Activated CD4-positive, alpha-beta T cell treated with anti-CD3 and anti-CD28 coated beads, Interleukin-2, Interleukin-4, amounts not matched to agents 100 ng/mL and 50 ng/mL, durations not matched to agents 16 hours and 8 hours (primary cell): ENCODE measurements at regions not wholly inside any gene's neighbourhood (a gene's known extent, or its start where the extent isn't known, plus 50 kb on each side); places are given as distances from the start of the nearest gene placed in this dataset.

Source experiments
- DNase-seq: peaks from one replicate; pipeline ENCODE4 v3.0.0-alpha.2; 2020; ENCODE audit warnings: low spot score

DNA sequence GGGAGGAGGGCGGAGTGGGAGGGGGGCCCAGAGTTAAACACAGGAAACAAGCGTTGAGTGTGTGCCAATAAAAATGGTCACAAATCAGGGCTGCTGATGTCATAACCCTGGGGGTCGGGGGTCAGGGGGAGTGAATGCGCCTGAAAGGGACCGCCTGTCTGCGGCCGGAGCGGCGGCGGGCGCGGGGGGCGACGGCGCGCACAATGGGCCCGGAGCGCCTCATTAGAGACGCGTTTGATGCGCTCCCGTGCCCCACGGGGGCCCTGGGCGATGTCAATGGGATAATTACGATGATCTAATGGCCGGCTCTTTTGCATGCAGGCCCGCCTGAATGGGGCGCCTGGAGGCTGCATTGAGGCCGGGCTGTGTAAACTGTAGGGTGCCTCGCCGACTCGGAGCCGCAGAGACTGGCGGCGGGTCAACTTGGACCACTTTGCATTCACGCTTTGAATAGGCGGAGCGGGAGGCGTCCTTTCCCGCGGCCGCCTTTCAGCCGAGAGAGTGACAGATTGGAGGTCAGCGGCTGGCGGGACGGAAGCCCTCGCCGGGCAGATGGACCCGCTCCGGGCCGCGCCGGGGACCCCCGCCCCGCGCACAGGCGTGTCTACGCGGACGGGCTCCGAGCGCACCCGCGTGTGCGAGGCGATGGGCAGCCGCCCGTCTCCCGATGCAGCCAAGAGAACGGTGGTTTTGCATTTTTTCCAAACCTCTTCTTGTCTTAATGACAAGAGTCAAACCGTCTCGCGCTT, 296.1 kb downstream of the TFAP2C start:
- no peak for DNase-seq

DNA sequence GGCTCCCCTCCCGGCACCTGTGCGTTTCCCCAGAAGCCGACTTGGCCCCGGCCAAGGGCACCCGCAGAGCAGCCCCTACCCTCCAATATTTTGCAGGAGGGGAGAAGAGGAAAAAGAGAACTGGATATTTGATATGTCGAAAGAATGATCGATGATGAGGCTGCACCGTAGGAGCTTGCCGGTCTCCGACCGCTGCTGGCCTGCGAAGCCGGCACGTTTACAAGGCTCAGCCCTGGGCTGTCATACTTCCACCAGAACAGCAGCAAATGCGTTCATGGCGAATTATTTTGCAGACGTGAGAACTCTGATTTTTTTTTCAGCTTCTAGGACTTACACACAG, 296.7 kb downstream of the TFAP2C start:
- DNase-seq = no peak

DNA sequence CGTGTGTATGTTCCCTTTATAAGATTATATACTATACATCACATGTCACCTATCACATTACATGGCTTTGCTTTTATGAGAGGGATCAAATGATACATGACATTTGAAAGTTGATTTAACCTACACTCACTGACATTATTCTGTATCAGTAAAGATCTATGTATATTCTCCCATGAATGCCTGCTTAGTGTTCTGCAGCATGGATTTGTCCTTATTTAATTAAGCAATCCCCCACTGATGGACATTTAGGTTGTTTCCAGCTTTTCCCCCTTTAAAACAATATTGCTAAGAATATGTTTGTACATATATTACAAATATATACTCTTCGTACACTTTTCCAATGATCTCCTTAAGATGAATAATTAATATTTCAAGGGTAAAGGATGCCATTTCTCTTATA, 297.4 kb downstream of the TFAP2C start:
- DNase-seq = no peak

DNA sequence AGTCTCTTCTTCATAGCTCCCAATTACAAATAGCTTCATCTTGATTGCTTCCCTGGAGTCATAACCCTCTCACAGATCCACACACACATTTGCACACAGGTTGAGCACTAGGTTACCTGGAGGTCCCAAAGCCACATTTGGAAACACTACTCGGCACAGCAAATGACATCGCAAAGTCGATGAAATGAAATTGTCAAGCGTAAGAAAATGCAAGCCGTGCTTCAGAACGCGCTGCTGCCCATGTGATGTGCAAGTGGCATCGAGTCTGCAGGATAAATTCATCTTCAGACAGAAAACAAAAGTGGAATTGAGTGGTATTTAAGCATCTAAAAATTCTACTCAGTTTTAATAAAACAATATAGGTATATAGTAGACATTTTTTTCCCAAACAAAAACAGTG, 298.0 kb downstream of the TFAP2C start:
- DNase-seq = no peak

DNA sequence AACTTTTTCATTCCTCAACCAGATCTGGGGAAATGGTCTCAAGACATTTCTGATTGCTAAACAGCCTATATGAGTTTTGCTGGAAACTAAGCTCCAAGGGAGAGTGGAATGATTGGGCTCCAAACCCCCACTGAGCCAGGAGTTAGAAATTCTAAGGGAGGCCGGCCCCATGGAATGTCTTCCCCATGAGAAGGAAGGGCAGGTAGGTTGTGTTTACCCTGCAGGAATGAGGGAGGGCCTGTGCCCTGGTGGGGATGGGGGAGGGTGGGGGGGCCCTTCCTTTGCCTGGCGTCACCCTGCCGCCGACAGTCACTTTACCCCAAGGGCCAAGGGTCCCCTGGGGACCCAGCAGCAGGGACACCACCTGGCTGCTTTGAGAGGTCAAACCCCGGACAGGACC, 298.9 kb downstream of the TFAP2C start:
- DNase-seq = no peak

DNA sequence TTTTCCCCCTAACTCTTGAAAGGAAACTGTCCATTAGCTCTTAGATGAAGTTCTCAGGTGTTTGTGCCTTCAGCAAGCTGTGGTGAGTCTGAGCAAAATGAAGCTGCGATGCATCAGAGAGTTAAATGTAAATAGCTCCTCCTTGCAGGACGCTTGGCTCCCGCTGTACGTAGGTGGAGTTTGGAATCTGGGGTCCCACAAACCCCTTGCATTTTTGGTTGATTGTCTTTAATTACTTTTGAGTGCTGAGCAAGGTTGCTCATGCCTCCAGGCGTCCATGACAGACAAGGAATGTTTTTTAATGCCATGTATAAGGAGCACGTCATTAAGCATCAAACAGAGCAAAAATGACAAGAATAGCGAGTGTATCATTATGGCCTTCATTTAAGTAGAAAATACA, 300.5 kb downstream of the TFAP2C start:
- no peak for DNase-seq

DNA sequence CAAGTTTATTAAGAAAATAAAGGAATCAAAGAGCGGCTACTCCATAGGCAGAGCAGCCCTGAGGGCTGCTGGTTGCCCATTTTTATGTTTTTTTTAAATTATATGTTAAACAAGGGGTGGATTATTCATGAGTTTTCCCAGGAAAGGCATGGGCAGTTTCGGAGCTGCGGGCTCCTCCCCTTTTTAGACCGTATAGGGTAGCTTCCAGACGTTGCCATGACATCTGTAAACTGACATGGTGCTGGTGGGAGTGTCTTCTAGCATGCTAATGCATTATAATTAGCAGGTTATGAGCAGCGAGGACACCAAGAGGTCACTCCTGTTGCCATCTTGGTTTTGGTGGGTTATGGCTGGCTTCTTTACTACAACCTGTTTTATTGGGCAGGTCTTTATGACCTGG, 301.8 kb downstream of the TFAP2C start:
- DNase-seq = no peak

DNA sequence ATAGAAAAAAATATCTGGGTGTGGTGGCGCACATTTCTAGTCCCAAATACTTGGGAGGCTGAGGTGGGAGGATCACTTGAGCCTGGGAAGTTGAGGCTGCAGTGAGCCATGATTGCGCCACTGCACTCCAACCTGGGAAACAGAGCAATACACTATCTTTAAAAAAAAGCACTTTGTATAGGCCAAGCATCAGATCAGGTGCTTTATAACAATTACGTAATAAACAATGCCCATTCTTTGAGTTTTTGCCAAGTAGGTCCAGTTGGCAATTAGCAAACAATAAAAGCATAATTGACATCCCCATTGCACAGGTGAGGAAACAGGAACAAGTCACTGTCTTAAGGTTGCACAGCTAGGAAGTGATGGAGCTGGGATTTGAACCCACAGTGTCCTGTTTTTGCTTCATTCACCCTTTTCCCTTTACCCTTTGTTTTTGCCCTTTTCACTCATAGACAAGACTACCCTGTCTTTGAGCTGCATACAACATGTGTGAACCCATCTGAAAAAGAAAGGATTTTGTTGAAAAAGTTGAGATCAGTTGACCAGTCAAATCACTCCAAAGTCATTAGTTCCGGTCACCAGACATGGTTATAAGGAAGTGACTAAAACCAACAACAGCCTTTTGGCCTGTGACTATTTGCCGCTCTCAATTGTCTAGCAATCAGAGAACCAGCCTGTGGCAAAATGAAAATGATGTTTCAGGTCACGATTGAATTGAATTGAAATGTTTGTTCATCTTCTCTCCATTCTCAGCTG, 303.6 kb downstream of the TFAP2C start:
- no peak for DNase-seq

DNA sequence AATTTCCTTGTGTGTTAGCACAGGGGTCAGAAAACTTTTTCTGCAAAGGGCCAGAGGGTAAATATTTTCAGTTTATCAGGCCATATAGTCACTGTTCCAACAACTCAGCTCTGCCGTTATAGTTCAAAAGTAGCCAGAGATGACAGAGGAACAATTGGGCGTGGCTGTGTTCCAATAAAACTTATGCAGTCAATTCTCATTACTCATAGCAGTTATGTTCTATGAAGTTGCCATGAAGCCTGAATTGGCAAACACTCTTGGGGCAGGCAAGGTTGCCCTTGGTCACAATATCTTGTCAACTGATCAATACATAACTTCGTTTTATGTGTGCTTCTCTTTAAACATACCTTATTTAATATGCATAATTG, 304.2 kb downstream of the TFAP2C start:
- no peak for DNase-seq

DNA sequence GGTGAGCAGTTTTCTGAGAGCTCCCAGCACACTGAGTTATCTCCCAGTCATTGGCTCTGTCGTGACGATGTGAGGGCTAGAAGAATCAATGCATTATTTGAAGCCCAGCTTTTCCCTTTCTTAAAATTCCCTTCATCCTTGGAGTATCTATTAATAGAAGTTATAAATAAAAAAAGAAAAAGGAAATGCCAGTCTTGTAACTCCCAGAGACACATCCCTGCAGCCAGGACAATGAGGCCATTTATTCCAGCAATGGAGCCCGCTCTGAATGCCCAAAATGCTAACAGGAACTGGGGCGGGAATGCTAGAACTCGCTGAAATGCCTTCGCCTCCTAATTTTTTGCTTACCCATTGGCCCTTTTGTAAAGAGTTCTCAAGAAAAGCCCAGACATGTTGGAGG, 305.8 kb downstream of the TFAP2C start:
- DNase-seq = no peak

DNA sequence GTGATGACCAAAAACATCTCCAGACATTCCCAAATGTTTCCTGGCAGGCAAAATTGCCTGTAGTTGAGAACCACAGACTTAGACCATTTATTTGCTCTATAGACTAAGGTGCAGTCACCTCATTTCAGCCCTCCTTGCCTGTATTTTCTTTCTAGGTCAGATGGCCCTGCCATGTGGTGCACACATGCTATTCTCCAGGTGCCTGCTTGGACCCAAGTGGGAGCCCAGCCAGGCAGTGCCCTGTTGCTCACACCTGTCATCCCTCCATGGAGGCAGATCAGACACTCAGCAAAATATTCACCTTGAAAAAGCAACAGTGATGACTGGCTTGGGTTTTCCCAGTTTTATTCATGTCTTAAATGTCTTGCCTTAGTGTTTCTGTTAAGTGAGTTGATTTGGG, 311.4 kb downstream of the TFAP2C start:
- DNase-seq = no peak

DNA sequence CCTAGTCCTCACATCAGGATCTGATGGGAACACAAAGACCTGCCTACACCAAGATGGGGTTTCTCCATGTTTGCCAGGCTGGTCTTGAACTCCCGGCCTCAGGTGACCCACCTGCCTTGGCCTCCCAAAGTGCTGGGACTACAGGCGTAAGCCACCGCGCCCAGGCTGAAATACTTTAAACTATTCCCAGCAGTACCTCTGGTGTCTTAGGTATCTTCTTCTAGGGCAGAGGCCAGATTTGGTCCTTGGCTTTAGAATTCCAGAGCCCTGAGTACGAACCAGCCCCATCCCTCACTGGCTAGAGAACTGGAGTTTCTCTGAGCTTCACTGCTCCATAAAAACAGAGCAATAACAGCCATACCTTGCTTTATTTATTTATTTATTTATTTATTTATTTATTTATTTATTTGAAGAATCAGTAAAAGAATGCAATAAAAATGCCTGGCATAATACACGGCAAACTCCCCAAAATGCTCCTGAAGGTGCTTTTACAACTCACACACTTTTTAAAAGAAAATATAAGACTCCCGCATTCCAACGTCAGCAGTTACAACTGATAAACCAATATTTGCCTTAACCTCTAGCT, 312.1 kb downstream of the TFAP2C start:
- DNase-seq = no peak

DNA sequence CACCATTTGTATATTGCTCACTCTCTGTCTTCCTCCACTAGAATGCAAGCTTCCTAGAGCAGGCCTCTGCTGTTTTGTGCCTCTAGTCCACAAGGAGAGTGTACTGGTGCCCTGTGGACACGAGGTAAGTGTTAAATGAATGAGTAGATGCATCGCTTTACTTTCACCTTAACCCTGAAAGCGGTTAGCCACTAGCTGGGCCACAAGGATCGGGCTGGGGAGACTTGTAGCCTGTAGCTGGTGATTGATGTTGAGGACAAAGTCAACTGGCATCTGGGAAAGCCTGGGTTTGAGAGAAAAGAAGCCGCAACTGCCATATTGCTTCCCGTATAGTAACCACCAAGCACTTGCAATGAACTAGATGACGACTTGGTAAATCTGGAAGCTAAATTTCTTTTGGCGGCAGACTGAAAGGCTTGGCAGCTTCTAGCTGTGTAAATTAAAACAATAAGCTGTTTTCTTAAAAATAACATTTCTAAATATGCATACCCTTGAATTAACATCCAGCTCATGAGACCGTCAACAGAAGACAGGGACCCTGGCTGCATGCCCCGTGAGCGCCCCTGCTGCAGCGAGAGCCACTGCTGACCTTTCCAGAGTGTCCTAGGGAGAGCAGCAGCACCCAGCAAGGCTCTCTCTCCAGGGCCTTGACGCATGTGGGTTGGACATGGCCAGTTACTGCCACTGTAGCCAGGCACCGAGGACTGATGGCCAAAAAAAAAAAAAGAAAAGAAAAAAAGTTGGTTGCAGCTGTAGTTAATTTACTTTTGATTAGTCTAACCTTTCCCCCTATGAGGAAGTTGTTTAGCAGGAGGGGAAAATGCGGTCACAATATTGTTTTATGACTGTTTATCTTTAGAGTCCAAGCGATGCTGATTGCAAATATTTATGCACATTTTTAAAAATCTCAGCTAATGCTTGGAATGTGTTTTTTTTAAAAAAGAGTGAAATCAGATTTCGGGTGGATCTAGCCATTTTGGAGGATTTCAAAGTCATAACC, 315.1 kb downstream of the TFAP2C start:
- no peak for DNase-seq

DNA sequence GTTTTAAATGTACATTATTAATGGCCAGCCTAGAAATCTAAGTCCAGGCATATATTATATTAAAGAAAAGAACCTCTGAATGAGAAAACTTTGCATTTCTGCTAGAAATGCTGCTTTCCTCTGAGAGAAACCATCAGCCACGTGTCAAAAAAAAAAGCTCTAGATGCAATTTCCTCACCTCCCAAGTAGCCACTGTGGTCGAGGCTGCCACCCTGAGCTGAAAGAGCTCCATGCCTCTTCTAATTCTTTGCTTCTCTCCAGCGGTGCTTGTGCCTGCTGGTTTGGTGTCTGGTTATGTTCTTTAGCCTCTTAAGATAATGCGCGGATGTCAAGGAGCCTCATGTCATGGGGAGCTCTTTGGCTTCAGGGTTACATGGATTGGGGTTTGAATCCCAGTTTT, 316.0 kb downstream of the TFAP2C start:
- DNase-seq = no peak

DNA sequence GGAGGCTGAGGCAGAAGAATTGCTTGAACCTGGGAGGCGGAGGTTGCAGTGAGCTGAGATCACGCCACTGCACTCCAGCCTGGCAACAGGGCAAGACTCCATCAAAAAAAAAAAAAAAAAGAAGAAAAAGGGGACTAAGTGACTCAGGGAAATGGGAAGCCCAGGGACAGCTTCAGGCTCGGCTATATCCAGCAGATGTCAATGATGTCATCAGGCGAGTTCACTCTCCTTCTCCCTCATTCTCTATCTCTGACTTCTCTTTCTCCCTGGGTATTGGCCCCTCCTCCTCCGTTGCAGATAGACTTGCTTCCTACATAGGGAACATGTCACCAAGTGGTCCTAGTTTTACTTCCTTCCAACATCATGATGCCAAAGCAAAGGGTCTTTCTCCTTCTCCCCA, 316.8 kb downstream of the TFAP2C start:
- no peak for DNase-seq

DNA sequence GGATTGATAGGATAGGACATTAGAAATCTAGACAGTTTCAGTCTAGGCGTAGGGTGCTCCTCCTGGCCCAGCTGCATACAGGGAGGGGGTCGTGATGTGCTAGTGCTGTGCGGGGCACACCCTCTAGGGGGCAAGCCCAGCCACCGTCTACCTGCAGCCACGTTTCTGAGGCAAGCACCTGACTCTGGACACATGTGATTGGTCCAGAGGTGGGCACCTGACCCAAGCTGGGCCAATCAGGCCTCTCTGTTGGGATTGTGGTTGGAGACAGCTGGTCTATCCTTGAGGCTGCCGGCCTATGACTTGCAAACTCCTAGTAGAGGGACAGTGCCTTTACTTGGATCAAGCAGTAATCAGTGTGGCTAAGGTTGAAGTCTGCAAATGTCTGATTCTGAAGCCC, 317.1 kb downstream of the BMP7 start:
- no peak for DNase-seq

DNA sequence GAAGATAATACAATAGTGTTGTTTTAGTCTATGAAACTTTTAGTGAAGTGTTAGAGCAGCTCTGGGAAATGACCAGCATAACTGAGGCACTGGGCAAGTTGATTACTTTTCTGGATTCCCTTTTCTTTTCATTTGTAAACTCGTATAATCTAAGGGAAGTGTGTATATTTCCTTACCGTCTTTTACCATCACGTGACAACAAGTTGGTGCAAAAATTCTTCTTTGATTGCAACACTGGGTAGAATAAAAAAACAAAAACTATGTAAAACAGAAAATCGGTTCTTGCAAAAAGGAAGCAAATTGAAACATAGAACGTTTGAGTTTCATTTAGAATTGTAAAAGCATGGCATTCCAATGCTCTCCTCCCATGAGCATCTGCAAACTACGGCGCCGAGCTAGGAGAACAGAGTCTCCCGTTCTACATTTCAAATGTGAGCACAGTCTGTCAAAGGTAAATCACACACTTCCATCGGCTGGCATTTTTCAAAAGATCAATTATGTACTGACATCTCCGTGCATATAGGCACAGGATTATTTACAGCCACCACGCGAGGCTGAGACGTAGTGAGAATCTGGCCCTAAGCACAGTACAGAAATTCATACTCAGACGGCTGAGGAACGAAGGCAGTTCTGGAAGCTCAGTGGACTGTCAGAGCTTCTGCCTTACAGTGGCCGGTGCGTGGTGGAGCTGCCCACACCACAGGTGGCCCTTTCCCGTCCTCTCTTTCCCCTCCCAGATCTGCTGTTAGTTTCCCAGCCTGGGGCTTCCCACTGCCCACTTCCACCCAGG, 314.0 kb downstream of the BMP7 start:
- DNase-seq = no peak

DNA sequence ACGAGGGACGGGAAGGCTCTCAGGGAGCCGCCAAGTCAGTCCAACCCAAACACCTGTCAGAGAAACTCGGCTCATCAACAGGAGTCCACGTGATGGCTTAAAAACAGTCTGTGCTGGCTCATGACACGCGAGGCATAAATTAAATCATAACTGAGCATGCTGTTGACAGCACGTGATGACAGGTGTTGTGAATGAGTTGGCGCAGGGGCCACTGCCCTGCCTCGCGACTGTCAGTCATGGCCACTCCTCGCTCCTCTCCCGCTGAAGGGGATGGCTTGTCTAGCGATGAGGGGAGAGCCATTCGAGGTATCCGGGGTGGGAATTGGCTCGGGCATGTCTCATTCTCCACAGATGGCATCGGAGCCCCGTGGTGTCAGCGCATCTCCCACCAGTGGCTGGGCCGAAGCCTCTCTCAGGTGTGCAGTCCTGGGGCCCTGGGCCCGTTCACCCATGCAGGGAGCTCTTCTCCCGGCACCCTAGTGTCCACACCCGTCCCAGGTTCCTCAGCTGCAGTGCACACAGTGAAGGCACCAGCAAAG, 313.3 kb downstream of the BMP7 start:
- DNase-seq = no peak

DNA sequence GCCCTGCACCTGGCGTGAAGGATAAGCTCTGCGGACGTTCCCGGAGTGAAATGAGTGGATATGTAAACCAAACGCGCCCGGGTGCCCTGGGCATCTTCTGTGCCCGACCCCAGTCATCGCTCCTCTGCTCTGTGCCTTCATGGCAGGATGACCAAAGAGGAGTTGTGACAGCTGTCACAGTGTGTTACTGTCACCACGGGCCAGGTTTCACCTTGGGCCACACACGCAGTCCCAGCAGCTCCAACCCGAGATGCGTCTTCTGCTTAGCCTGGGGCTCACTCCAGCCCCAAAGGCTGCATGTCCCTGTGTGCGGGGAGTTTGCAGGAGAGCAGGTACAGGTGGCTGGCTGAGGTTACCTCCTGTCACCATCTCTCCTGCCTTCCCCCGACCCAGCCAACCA, 311.6 kb downstream of the BMP7 start:
- no peak for DNase-seq

DNA sequence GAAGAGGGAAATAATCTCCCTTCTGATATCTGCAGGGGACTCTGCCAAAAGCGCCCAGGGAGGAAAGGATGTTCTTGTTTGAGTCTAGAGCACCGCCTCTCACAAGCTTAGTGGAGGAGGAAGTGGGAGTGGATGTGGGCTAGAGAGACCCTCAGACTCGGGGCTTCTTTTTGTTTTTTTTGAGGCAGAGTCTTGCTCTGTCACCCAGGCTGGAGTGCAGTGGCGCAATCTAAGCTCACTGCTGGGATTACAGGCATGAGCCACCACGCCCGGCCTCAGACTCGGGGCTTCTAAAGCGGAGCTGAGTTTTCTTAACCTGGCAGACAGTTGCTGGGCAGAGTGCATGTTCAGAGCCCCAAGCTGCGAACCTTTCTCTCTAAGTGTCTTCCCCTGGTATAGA, 310.8 kb downstream of the BMP7 start:
- no peak for DNase-seq

DNA sequence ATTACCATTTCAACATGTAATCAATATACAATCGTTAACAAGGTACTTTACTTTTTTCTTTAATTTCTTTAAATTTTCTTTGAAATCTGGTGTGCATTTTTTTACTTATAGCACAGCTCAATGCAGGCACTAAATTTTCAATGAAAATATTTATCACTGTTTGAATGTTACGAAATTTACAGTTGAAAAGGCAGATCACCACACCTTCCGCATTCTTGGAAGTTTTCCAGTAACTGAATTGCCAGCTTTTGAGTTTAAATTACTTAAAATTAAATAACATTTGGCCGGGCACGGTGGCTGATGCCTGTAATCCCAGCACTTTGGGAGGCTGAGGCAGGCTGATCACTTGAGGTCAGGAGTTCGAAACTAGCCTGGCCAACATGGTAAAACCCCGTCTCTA, 309.9 kb downstream of the BMP7 start:
- no peak for DNase-seq
